Colon (tissue), 2 donors: ENCODE measurements at regions not wholly inside any gene's neighbourhood (a gene's known extent, or its start where the extent isn't known, plus 50 kb on each side); places are given as distances from the start of the nearest gene placed in this dataset.
"Not testable (repeated sequence)": the region's sequence is repeated elsewhere in the genome, so short reads cannot be mapped to it uniquely, and the experiment has no call there.

ENCODE experiments used
- FAIRE-seq: peaks from 2 replicates; lab custom pipeline; 2012; peaks lifted over from hg19 to GRCh38; lab: Jason Lieb, UNC
- donor health status: control.
- donor health status: control.

DNA sequence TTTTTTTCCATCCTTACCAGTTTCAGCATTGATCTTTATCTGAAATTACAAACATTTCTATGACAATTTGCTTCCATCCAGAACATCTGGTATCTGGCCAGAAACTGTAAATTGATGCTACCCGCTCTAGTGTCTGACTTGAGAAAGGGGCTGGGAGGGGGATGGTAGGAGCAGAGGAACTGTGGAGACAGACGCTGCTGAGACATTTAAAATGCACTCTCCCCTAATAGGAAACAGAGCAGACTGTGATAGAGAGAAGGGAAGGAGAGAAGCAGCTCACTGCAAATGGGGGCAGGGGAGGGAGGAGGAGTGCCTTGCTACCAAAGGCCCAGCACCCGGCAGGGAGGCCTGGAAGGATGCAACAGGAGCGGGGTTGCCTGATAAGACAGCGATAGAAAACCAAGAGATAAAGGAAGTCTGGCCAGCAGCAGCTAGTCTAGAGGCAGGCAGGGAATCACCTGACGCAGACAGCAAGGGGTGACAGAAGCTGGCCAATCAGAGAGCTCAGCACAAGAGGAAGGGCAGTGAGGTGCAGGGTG, 195.5 kb upstream of the NFIA start:
- FAIRE-seq = no peak

DNA sequence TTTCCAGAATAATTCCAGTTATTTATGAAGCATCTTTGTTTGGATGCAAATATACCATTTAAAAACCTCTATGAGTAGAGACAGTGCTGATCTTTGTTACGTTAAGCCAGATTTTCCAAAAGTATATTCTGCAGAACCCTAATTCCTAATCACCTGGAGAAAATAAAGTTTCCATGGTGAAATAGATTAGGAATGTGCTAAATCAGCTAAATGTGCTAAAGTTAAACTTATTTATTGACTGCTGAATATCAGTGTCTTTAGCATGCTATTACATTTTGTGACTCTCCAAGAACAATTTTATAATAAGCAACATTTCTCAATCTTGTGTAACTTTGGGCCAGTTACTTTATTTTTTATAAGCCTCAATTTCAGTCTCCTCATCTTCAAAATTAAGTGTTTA, 196.3 kb upstream of the NFIA start:
- no peak for FAIRE-seq

DNA sequence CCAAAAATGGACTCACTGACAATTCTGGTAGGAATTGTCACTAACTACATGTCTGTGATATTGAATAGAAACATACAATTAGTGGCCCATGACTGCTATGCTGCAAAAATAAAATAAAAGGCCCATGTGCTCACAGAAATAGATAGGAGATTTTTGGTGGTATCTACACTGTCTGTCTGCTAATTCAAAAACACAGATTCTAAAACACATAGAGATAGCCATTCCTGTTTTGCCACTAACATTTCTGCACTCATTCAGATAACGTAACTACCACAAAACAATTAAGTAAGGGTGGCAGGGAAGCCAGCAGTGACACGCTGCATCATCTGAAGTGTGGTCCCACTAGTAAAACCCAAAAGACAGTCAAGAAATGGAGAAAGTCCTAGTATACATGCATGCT, 202.2 kb upstream of the NFIA start:
- FAIRE-seq = no peak

GRCh38 chr1:60878323-60878722, 204.0 kb upstream of the NFIA start:
- no peak for FAIRE-seq

DNA sequence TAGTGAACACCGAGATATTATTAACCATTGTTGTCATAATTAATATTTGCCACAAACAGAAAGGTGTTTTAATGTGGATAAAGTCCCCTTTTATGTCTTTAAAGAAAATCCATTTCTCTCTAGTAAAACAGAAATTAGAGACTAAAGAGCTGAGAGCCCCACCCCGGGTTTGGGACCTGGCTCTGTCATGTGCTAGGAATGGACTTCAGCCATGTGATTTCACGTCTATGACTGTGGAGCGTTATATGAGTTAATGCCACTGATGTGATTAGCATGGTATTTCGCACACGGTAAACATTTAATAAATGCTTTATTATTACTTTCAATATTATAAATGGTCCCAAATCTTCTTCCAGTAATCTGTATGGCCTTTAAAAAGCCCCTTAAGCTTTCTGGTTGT, 205.0 kb upstream of the NFIA start:
- no peak for FAIRE-seq

DNA sequence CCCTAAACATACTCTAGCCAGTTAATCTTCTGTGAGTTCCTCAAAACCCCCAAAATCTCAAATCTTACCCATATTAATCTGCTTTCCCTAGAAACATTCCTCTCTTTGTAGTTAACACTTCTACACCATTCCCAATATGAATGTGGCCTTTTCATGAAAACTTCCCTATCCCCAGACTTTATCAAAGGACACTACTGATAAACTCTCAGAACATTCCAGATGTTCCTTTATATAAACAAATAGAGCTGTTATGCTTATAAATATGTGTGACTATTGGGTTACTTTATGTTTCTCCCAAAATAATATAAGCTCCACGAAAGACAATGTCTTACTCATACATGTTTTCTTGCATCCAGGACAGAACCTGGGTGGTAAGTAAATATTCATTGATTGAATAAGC, 205.4 kb upstream of the NFIA start:
- no peak for FAIRE-seq

- no peak for FAIRE-seq
These were observed 207.2 kb upstream of the NFIA start for GRCh38 chr1:60875138-60875537.

DNA sequence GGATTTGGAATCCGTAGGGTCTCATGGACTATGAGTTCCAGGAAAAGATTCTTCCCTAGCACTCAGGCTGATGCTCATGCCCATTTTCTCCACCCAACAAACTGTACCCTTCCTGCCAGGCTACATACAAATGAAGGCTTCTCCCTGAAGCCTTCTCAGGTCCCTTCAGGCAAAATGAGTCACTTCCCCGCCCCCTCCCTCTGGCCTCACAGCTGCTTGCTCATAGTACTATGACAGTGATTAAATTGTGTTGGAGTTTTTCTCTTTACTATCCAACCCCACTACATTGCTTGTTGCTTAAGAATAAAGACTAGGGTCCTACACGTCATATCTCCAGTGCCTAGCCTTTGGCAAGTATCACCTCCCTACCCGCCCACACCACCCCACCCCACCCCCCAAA, 207.6 kb upstream of the NFIA start:
- FAIRE-seq = no peak

DNA sequence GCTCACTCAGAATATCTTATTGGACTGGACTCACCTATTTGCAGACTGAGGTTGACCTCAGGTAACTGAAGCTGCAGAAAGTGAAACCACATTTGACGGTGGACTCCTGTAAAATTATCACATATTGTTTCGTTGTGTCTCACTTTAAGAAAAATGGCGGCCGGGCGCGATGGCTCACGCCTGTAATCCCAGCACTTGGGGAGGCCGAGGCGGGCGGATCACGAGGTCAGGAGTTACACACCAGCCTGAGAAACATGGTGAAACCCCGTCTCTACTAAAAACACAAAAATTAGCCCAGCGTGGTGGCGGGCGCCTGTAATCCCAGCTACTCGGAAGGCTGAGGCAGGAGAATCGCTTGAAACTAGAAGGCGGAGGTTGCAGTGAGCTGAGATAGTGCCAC, 209.0 kb upstream of the NFIA start:
- not testable (repeated sequence) for FAIRE-seq

GRCh38 chr1:60872426-60873054, 209.8 kb upstream of the NFIA start:
- FAIRE-seq = no peak

- FAIRE-seq = no peak
These were observed 212.0 kb upstream of the NFIA start for GRCh38 chr1:60870269-60870865.

- no peak for FAIRE-seq
These were observed 213.3 kb upstream of the NFIA start for GRCh38 chr1:60868901-60869663.

DNA sequence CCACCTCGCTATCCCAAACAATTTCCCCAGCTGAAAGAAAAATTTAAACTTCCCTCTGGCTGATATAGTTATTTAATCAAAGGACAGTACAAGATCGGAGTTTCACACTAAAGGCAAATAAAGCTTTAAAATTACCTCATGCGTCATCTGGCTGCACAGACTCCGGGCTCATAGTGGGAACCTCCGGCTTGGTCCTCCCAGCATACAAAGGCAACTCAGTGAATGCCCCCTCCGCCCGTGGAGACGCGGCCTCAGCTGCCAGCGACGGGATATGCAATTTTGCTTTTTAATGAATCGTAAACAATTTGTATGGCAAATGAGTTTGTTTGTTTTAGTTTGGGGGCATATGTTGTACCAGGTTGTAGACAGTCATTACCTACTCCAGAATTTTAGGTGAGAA, 214.6 kb upstream of the NFIA start:
- no peak for FAIRE-seq

DNA sequence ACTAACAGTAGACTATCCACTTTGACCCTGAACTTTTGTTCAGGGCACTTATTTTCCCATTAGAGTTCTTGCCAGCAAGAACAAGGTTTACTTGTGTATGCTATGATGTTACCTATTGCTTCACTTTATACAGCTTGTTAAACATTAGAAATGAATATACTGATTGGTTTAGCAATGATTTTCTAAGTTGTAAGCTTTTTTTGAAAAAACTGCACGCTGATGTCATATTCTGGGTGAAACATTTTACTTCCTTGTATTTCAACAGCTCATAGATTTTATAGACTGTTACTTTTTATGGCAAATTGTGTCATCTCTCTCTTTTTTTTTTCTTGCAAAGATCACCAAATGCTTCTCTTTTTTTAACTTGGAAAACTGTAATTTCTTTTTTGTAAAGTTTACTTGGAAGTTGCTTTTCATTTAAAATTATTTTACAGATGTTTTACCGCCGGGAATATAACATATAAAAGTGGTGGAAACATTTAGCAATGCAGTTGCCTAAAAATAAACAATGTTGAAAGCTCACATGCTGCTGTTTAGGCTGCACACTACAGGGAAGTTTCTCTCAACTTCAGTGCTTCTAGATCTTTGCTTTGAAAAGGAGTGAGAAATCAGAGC, 215.3 kb upstream of the NFIA start:
- FAIRE-seq = peak; percentile 77

GRCh38 chr1:60866226-60866900, 216.0 kb upstream of the NFIA start:
- no peak for FAIRE-seq

GRCh38 chr1:60865166-60865565, 217.2 kb upstream of the NFIA start:
- no peak for FAIRE-seq

DNA sequence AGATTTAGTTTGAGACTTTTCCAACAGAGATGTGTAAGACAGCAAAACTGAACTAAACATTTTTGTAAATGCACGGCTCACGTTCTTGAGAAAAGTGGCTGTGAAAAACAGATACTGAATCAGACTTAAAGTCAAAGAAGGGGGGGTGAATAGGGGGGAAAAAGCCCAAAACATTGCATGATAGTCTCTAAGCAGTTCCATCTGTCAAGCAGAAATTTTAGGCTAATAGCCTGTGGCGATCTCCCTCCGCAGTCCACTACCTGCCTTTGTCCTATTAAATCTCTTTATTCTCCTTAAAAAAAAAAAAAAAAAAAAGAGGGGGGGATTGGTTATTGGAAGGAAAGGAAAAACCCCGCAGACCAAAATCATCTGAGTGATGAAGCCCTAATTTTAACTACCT, 217.6 kb upstream of the NFIA start:
- FAIRE-seq = no peak

- FAIRE-seq = no peak
These were observed 219.2 kb upstream of the NFIA start for GRCh38 chr1:60863131-60863530.

- no peak for FAIRE-seq
These were observed 220.3 kb upstream of the NFIA start for GRCh38 chr1:60861961-60862567.

DNA sequence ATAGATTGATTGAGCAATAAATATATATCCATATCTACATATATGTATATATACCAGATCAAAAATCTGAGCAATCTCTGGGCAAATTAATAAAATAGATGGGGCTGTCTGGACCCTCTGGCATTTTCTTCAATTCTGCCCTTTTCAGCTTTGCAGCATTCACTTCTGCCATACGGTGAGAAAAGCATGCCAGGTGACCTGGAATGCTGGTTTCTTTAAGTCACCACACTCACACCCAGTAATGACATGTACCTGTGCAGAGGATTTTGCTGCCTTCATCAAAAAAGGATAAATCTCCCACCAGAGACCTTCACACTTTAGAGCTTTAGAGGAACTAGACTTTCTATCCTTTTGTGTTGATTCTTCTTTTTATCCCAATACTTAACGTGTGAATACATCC, 223.2 kb upstream of the NFIA start:
- no peak for FAIRE-seq

DNA sequence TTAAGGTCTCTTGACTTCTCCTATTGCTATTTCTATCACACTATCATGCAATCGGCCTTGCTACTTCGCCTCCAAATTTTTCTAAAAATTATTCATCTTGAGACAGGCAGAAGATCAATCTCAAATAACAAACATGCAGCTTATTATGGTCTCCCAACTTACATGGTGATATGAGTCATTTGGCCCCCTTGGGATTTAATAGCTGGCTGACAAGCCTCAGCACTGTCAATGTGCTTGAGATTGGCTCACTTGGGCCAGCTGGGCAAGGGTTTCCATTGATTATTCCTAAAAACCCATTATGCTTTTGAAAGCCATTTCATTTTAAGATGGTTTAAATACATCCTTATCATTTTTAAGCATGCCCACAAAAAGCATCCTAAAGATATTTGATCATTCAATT, 224.5 kb upstream of the NFIA start:
- FAIRE-seq = no peak

- no peak for FAIRE-seq
These were observed 232.3 kb upstream of the NFIA start for GRCh38 chr1:60850084-60850483.
